ENCODE measurements at regions not wholly inside any gene's neighbourhood (a gene's known extent, or its start where the extent isn't known, plus 50 kb on each side); places are given as distances from the start of the nearest gene placed in this dataset.
"Not testable (repeated sequence)": the region's sequence is repeated elsewhere in the genome, so short reads cannot be mapped to it uniquely, and the experiment has no call there.

GRCh38 chr13:80924596-80924995 lies 583.7 kb upstream of the SPRY2 start:
- H3K9ac ChIP-seq (ENCODE audit: low read length in 5 of 5) = no peak overlapping the region
- peaks cover 0 to 4% (median 0%) of the 10 kb centered on the region in 5 donors for H3K4me1 ChIP-seq (ENCODE audit: control insufficient read depth in 5 of 5, insufficient read depth in 5 of 5, low read length in 5 of 5)
- no peaks in the 10 kb centered on the region for H3K27me3 ChIP-seq (ENCODE audit: control insufficient read depth in 5 of 5, insufficient read depth in 4 of 5, low read length in 5 of 5)
- H3K9me3 ChIP-seq (ENCODE audit: control insufficient read depth in 5 of 5, low read length in 5 of 5) = no peaks in the 10 kb centered on the region
- no peak overlapping the region for H3K4me3 ChIP-seq (ENCODE audit: low read depth in 1 of 5, low read length in 5 of 5)
- no peaks in the 10 kb centered on the region for H3K36me3 ChIP-seq (ENCODE audit: control insufficient read depth in 5 of 5, insufficient read depth in 5 of 5, low read length in 5 of 5)
- H3K27ac ChIP-seq (ENCODE audit: low read depth, low read length) = no peak overlapping the region

- Histone ChIP-seq H3K27ac (ENCODE audit: low read depth, low read length) (no peak overlapping the region), H3K4me3 (ENCODE audit: low read depth in 1 of 5, low read length in 5 of 5) (no peak overlapping the region), H3K9ac (ENCODE audit: low read length in 5 of 5) (no peak overlapping the region), H3K9me3 (ENCODE audit: control insufficient read depth in 5 of 5, low read length in 5 of 5) (no peaks in the 10 kb centered on the region), H3K27me3 (ENCODE audit: control insufficient read depth in 5 of 5, insufficient read depth in 4 of 5, low read length in 5 of 5) (no peaks in the 10 kb centered on the region), H3K36me3 (ENCODE audit: control insufficient read depth in 5 of 5, insufficient read depth in 5 of 5, low read length in 5 of 5) (no peaks in the 10 kb centered on the region), H3K4me1 (ENCODE audit: control insufficient read depth in 5 of 5, insufficient read depth in 5 of 5, low read length in 5 of 5) (peaks cover 0 to 4% (median 0%) of the 10 kb centered on the region in 5 donors)
Observed at GRCh38 chr13:80923907-80924306, 583.0 kb upstream of the SPRY2 start.

GRCh38 chr13:80921971-80922370 lies 581.0 kb upstream of the SPRY2 start:
- no peak overlapping the region for H3K9ac ChIP-seq (ENCODE audit: low read length in 5 of 5)
- peaks cover 0 to 4% (median 0%) of the 10 kb centered on the region in 5 donors for H3K4me1 ChIP-seq (ENCODE audit: control insufficient read depth in 5 of 5, insufficient read depth in 5 of 5, low read length in 5 of 5)
- H3K36me3 ChIP-seq (ENCODE audit: control insufficient read depth in 5 of 5, insufficient read depth in 5 of 5, low read length in 5 of 5) = no peaks in the 10 kb centered on the region
- no peaks in the 10 kb centered on the region for H3K27me3 ChIP-seq (ENCODE audit: control insufficient read depth in 5 of 5, insufficient read depth in 4 of 5, low read length in 5 of 5)
- no peaks in the 10 kb centered on the region for H3K9me3 ChIP-seq (ENCODE audit: control insufficient read depth in 5 of 5, low read length in 5 of 5)
- H3K27ac ChIP-seq (ENCODE audit: low read depth, low read length) = no peak overlapping the region
- no peak overlapping the region for H3K4me3 ChIP-seq (ENCODE audit: low read depth in 1 of 5, low read length in 5 of 5)

- Histone ChIP-seq H3K4me3 (ENCODE audit: low read depth in 1 of 5, low read length in 5 of 5) (no peak overlapping the region), H3K27ac (ENCODE audit: low read depth, low read length) (no peak overlapping the region), H3K27me3 (ENCODE audit: control insufficient read depth in 5 of 5, insufficient read depth in 4 of 5, low read length in 5 of 5) (no peaks in the 10 kb centered on the region), H3K9me3 (ENCODE audit: control insufficient read depth in 5 of 5, low read length in 5 of 5) (no peaks in the 10 kb centered on the region), H3K36me3 (ENCODE audit: control insufficient read depth in 5 of 5, insufficient read depth in 5 of 5, low read length in 5 of 5) (no peaks in the 10 kb centered on the region), H3K9ac (ENCODE audit: low read length in 5 of 5) (no peak overlapping the region), H3K4me1 (ENCODE audit: control insufficient read depth in 5 of 5, insufficient read depth in 5 of 5, low read length in 5 of 5) (peaks cover 0 to 4% (median 0%) of the 10 kb centered on the region in 5 donors)
Observed at GRCh38 chr13:80921541-80921940, 580.6 kb upstream of the SPRY2 start.

- no peaks in the 10 kb centered on the region for H3K4me1 ChIP-seq (ENCODE audit: control insufficient read depth in 5 of 5, insufficient read depth in 5 of 5, low read length in 5 of 5)
Observed at GRCh38 chr13:80906860-80907259, 565.9 kb upstream of the SPRY2 start.

GRCh38 chr13:80904386-80904785 lies 563.5 kb upstream of the SPRY2 start:
- H3K9ac ChIP-seq (ENCODE audit: low read length in 5 of 5) = no peak overlapping the region

More at GRCh38 chr13:80906860-80907259, 565.9 kb upstream of the SPRY2 start:
- no peaks in the 10 kb centered on the region for H3K36me3 ChIP-seq (ENCODE audit: control insufficient read depth in 5 of 5, insufficient read depth in 5 of 5, low read length in 5 of 5)
- H3K27me3 ChIP-seq (ENCODE audit: control insufficient read depth in 5 of 5, insufficient read depth in 4 of 5, low read length in 5 of 5) = no peaks in the 10 kb centered on the region
- peaks cover 2 to 13% (median 8%) of the 10 kb centered on the region in 5 donors for H3K9me3 ChIP-seq (ENCODE audit: control insufficient read depth in 5 of 5, low read length in 5 of 5)
- H3K4me3 ChIP-seq (ENCODE audit: low read depth in 1 of 5, low read length in 5 of 5) = no peak overlapping the region
- no peak overlapping the region for H3K27ac ChIP-seq (ENCODE audit: low read depth, low read length)
- no peak overlapping the region for H3K9ac ChIP-seq (ENCODE audit: low read length in 5 of 5)

GRCh38 chr13:80903911-80904310 lies 563.0 kb upstream of the SPRY2 start:
- Histone ChIP-seq H3K27me3 (ENCODE audit: control insufficient read depth in 5 of 5, insufficient read depth in 4 of 5, low read length in 5 of 5) (no peaks in the 10 kb centered on the region), H3K9me3 (ENCODE audit: control insufficient read depth in 5 of 5, low read length in 5 of 5) (no peaks in the 10 kb centered on the region), H3K9ac (ENCODE audit: low read length in 5 of 5) (no peak overlapping the region), H3K4me1 (ENCODE audit: control insufficient read depth in 5 of 5, insufficient read depth in 5 of 5, low read length in 5 of 5) (peaks cover 0 to 12% (median 8%) of the 10 kb centered on the region in 5 donors), H3K36me3 (ENCODE audit: control insufficient read depth in 5 of 5, insufficient read depth in 5 of 5, low read length in 5 of 5) (no peaks in the 10 kb centered on the region), H3K4me3 (ENCODE audit: low read depth in 1 of 5, low read length in 5 of 5) (no peak overlapping the region), H3K27ac (ENCODE audit: low read depth, low read length) (no peak overlapping the region)

More at GRCh38 chr13:80904386-80904785, 563.5 kb upstream of the SPRY2 start:
- Histone ChIP-seq H3K4me1 (ENCODE audit: control insufficient read depth in 5 of 5, insufficient read depth in 5 of 5, low read length in 5 of 5) (peaks cover 0 to 12% (median 8%) of the 10 kb centered on the region in 5 donors), H3K9me3 (ENCODE audit: control insufficient read depth in 5 of 5, low read length in 5 of 5) (no peaks in the 10 kb centered on the region), H3K27me3 (ENCODE audit: control insufficient read depth in 5 of 5, insufficient read depth in 4 of 5, low read length in 5 of 5) (no peaks in the 10 kb centered on the region), H3K27ac (ENCODE audit: low read depth, low read length) (no peak overlapping the region), H3K4me3 (ENCODE audit: low read depth in 1 of 5, low read length in 5 of 5) (no peak overlapping the region), H3K36me3 (ENCODE audit: control insufficient read depth in 5 of 5, insufficient read depth in 5 of 5, low read length in 5 of 5) (no peaks in the 10 kb centered on the region)

- Histone ChIP-seq H3K4me3 (ENCODE audit: low read depth in 1 of 5, low read length in 5 of 5) (no peak overlapping the region), H3K27ac (ENCODE audit: low read depth, low read length) (no peak overlapping the region), H3K36me3 (ENCODE audit: control insufficient read depth in 5 of 5, insufficient read depth in 5 of 5, low read length in 5 of 5) (no peaks in the 10 kb centered on the region), H3K9me3 (ENCODE audit: control insufficient read depth in 5 of 5, low read length in 5 of 5) (no peaks in the 10 kb centered on the region), H3K9ac (ENCODE audit: low read length in 5 of 5) (no peak overlapping the region), H3K27me3 (ENCODE audit: control insufficient read depth in 5 of 5, insufficient read depth in 4 of 5, low read length in 5 of 5) (no peaks in the 10 kb centered on the region), H3K4me1 (ENCODE audit: control insufficient read depth in 5 of 5, insufficient read depth in 5 of 5, low read length in 5 of 5) (peaks cover 0 to 12% (median 8%) of the 10 kb centered on the region in 5 donors)
Observed at GRCh38 chr13:80901530-80901929, 560.6 kb upstream of the SPRY2 start.

- Histone ChIP-seq H3K4me1 (ENCODE audit: control insufficient read depth in 5 of 5, insufficient read depth in 5 of 5, low read length in 5 of 5) (peaks cover 0 to 12% (median 8%) of the 10 kb centered on the region in 5 donors), H3K4me3 (ENCODE audit: low read depth in 1 of 5, low read length in 5 of 5) (no peak overlapping the region), H3K9ac (ENCODE audit: low read length in 5 of 5) (no peak overlapping the region), H3K36me3 (ENCODE audit: control insufficient read depth in 5 of 5, insufficient read depth in 5 of 5, low read length in 5 of 5) (no peaks in the 10 kb centered on the region), H3K27me3 (ENCODE audit: control insufficient read depth in 5 of 5, insufficient read depth in 4 of 5, low read length in 5 of 5) (no peaks in the 10 kb centered on the region), H3K27ac (ENCODE audit: low read depth, low read length) (peak overlapping the region; percentile 32), H3K9me3 (ENCODE audit: control insufficient read depth in 5 of 5, low read length in 5 of 5) (no peaks in the 10 kb centered on the region)
Observed at GRCh38 chr13:80901111-80901510, 560.2 kb upstream of the SPRY2 start.

- Histone ChIP-seq H3K4me3 (ENCODE audit: low read depth in 1 of 5, low read length in 5 of 5) (no peak overlapping the region), H3K27ac (ENCODE audit: low read depth, low read length) (peak overlapping the region; percentile 32), H3K9me3 (ENCODE audit: control insufficient read depth in 5 of 5, low read length in 5 of 5) (no peaks in the 10 kb centered on the region), H3K36me3 (ENCODE audit: control insufficient read depth in 5 of 5, insufficient read depth in 5 of 5, low read length in 5 of 5) (no peaks in the 10 kb centered on the region), H3K9ac (ENCODE audit: low read length in 5 of 5) (no peak overlapping the region), H3K4me1 (ENCODE audit: control insufficient read depth in 5 of 5, insufficient read depth in 5 of 5, low read length in 5 of 5) (peaks cover 0 to 12% (median 8%) of the 10 kb centered on the region in 5 donors), H3K27me3 (ENCODE audit: control insufficient read depth in 5 of 5, insufficient read depth in 4 of 5, low read length in 5 of 5) (no peaks in the 10 kb centered on the region)
Observed at GRCh38 chr13:80900561-80900960, 559.6 kb upstream of the SPRY2 start.

- not testable (repeated sequence) for H3K4me3 ChIP-seq (ENCODE audit: low read depth in 1 of 5, low read length in 5 of 5); H3K9ac ChIP-seq (ENCODE audit: low read length in 5 of 5); H3K27ac ChIP-seq (ENCODE audit: low read depth, low read length); H3K9me3 ChIP-seq (ENCODE audit: control insufficient read depth in 5 of 5, low read length in 5 of 5); H3K36me3 ChIP-seq (ENCODE audit: control insufficient read depth in 5 of 5, insufficient read depth in 5 of 5, low read length in 5 of 5); H3K27me3 ChIP-seq (ENCODE audit: control insufficient read depth in 5 of 5, insufficient read depth in 4 of 5, low read length in 5 of 5)
- H3K4me1 ChIP-seq (ENCODE audit: control insufficient read depth in 5 of 5, insufficient read depth in 5 of 5, low read length in 5 of 5) = peaks cover 0 to 12% (median 8%) of the 10 kb centered on the region in 5 donors
Observed at GRCh38 chr13:80897641-80898040, 556.7 kb upstream of the SPRY2 start.
